Endothelial cell of umbilical vein (primary cell): ENCODE measurements at regions not wholly inside any gene's neighbourhood (a gene's known extent, or its start where the extent isn't known, plus 50 kb on each side); places are given as distances from the start of the nearest gene placed in this dataset.

Experiments
- CTCF ChIP-seq, 2 donors: IDR thresholded peaks; 1 replicate in 1 of 2; 2 replicates in 1 of 2; pipeline ENCODE4 v1.5.1; 2011; ENCODE audit warnings: low read length in 2 of 2, mild to moderate bottlenecking in 2 of 2, moderate library complexity in 2 of 2, control low read depth in 1 of 2, inconsistent platforms in 1 of 2, low read depth in 1 of 2; ENCODE audit not compliant: insufficient read depth in 1 of 2; ENCODE audit errors: extremely low read depth in 1 of 2
- EZH2 ChIP-seq: IDR thresholded peaks from 2 replicates; pipeline ENCODE4 v1.6.1; 2012; ENCODE audit warnings: borderline replicate concordance, low read depth, mild to moderate bottlenecking, moderate library complexity, low read length, inconsistent platforms; ENCODE audit not compliant: severe bottlenecking
- FOS ChIP-seq: IDR thresholded peaks from 2 replicates; pipeline ENCODE4 v1.6.1; 2011; ENCODE audit warnings: mild to moderate bottlenecking, low read length, moderate library complexity, borderline replicate concordance; ENCODE audit not compliant: insufficient read depth
- GATA2 ChIP-seq: IDR thresholded peaks from 2 replicates; pipeline ENCODE4 v1.7.0; 2011; ENCODE audit warnings: low read depth, mild to moderate bottlenecking, moderate library complexity, mixed read lengths, low read length; ENCODE audit not compliant: insufficient read length, insufficient read depth
- JUN ChIP-seq: IDR thresholded peaks from 2 replicates; pipeline ENCODE4 v1.6.1; 2011; ENCODE audit warnings: borderline replicate concordance, low read depth; ENCODE audit not compliant: insufficient read length, insufficient read depth
- MAX ChIP-seq: IDR thresholded peaks from 2 replicates; pipeline ENCODE4 v1.6.1; 2011; ENCODE audit not compliant: insufficient read depth, insufficient read length
- MYC ChIP-seq: IDR thresholded peaks from one replicate; pipeline ENCODE4 v1.6.1; 2011; ENCODE audit warnings: mild to moderate bottlenecking, low read depth, low read length
- POLR2A ChIP-seq: IDR thresholded peaks from 2 replicates; pipeline ENCODE4 v1.6.1; 2012; ENCODE audit warnings: low read depth, mild to moderate bottlenecking, control low read depth, low read length
- POLR2AphosphoS5 ChIP-seq: IDR thresholded peaks from 2 replicates; pipeline ENCODE4 v1.6.1; 2012; ENCODE audit warnings: low read depth, mild to moderate bottlenecking, control low read depth, low read length, moderate library complexity; ENCODE audit not compliant: insufficient read depth

GRCh38 chr6:139888681-139889122 lies 514.3 kb upstream of the CITED2 start:
- TF ChIP-seq CTCF (IDR thresholded peaks at IDR 0.05; ENCODE audit: extremely low read depth in 1 of 2, insufficient read depth in 1 of 2, low read depth in 1 of 2, low read length in 2 of 2) (no peak), POLR2A (no peak), JUN (no peak), MYC (no peak), POLR2AphosphoS5 (no peak), EZH2 (no peak), MAX (no peak), FOS (no peak), GATA2 (no peak)
